T47D (cell line): ENCODE measurements at regions not wholly inside any gene's neighbourhood (a gene's known extent, or its start where the extent isn't known, plus 50 kb on each side); places are given as distances from the start of the nearest gene placed in this dataset.
A peak's percentile ranks its signal among the peaks of the same experiment; 100 is the strongest.

ENCODE experiments used
- DNase-seq, 2 experiments: peaks; one replicate each; pipeline versions ENCODE4 v3.0.0 to v3.0.0-alpha.2; 2011 to 2012; ENCODE audit warnings: low read depth in 1 of 2, low spot score in 1 of 2
- JUND ChIP-seq: IDR thresholded peaks from 2 replicates; pipeline ENCODE4 v1.6.1; 2012; ENCODE audit warnings: low read depth
- in situ Hi-C: cut with HindIII; loops from 2 replicates; pipeline ENCODE4 v1.10.0; 2016; ENCODE audit warnings: low sequenced_read_pairs, low pct_unique_long_range_greater_than_20kb

GRCh38 chr5:152813526-152813925, 408.4 kb upstream of the NMUR2 start:
- TF ChIP-seq JUND, result no peak
- no peak for DNase-seq
- in situ Hi-C loops, result no loop called here

DNA sequence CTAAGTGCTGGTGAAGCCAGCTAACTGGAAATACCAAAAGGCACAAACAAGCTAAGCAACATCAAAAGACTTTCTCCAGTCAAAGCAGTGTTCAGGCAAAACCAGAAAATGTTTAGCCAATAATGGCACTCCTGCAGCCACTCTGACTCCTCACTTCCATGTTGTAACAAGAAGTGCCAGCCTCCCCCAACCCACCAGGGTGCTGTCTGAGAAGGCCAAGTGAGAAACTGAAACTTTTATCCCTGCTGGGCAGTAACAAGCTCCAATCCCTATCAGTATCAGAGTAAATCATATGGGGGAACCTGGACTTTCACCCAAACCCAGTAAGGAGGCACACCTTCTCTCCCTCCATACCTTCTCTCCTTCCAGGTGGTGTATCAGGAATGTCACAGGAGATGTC, 414.8 kb upstream of the NMUR2 start:
- TF ChIP-seq JUND, result no peak
- DNase-seq, result no peak
- in situ Hi-C loops, result no loop called here

GRCh38 chr5:152824316-152824715, 419.2 kb upstream of the NMUR2 start:
- DNase-seq, result no peak
- TF ChIP-seq JUND, result no peak
- in situ Hi-C loops, result no loop called here

GRCh38 chr5:152838241-152838786, 433.2 kb upstream of the NMUR2 start:
- TF ChIP-seq JUND, result no peak
- in situ Hi-C loops, result no loop called here
- no peak for DNase-seq

- no peak for TF ChIP-seq JUND
- no peak for DNase-seq
- in situ Hi-C loops, result no loop called here
Observed at GRCh38 chr5:152844713-152845112, 439.6 kb upstream of the NMUR2 start.

DNA sequence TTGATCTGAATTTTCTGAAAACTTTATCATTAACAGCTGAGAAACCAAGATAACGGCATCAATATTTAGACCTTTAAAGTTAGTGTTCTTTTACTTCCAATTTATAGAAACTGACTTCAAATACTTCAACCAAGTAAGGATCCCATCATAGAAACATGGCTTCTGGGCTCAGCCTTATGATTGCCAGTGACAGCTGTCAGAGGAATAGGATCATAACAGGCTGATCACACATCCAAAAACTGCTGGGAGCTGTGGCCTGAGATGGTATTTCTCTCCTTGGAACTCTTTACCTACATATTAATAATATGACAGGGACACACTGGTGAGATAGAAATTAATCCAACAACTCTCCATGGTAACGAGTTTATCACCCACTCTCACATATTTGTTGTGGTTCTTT, 448.3 kb upstream of the NMUR2 start:
- no peak for TF ChIP-seq JUND
- in situ Hi-C loops, result no loop called here
- no peak for DNase-seq

GRCh38 chr5:152855441-152855840, 450.4 kb upstream of the NMUR2 start:
- no peak for TF ChIP-seq JUND
- no peak for DNase-seq
- in situ Hi-C loops, result no loop called here

DNA sequence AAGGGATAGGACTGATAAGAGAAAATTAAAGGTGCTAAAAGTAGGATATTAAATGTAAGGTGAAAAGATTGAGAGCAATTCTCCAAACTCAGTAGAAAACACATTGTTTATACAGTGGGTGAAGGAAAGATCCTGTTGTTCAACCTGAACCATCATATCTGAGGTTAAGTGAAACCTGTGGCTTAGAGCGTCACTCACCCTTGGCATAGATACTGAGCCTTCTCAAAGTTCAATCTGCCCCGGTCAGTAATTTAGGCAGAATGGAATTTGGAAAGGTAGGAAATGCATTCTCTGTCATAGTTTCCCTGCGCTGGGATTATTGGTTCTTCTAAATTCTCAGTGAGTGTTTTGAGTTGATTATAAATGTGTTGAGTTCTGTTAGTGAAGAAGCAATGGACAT, 456.2 kb upstream of the NMUR2 start:
- in situ Hi-C loops, result no loop called here
- no peak for DNase-seq

GRCh38 chr5:152864447-152864846, 459.4 kb upstream of the NMUR2 start:
- DNase-seq, result no peak
- in situ Hi-C loops, result no loop called here
- no peak for TF ChIP-seq JUND

More for the DNA sequence above, 456.2 kb upstream of the NMUR2 start:
- no peak for TF ChIP-seq JUND

GRCh38 chr5:152864991-152865390, 459.9 kb upstream of the NMUR2 start:
- peak in 1 of 2 experiments; percentile 52 for DNase-seq
- in situ Hi-C loops, result no loop called here
- TF ChIP-seq JUND, result no peak

- no peak for DNase-seq
- no peak for TF ChIP-seq JUND
- in situ Hi-C loops, result no loop called here
Observed at GRCh38 chr5:152869971-152870370, 464.9 kb upstream of the NMUR2 start.

GRCh38 chr5:152882621-152883020, 477.5 kb upstream of the NMUR2 start:
- TF ChIP-seq JUND, result no peak

DNA sequence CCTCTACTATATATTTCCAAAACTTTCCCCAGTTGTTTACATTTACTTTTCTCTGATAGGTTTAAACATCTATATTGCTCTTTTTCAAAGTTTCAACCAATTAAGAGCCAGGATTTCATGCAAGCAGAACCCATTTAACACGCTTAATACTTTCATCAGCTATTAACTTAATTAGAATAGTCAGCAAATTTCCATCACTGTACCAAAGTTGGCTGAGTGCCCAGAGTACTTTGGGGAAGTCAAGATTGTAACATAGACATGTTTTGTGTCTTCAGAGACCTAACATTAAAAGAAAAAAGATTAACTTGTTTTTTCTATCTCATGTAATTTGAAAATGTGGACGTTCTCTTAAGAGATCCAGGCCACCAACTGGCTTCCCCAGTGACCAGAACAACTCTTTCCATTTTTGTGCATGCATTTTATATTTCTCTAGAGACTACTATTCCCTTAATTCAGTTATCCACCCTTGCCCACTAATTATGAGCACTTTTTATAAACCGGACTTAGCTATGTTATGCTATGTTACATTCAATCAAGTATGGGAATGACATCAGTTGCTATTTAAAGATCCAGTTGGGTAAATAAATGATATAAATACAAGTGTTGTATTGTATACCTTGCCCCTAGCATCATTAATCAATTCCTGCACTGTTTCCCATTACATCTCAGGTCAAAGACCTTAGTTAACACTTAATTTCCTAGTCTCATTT, 478.1 kb upstream of the NMUR2 start:
- in situ Hi-C loops, result no loop called here
- TF ChIP-seq JUND, result no peak
- DNase-seq, result no peak

More at GRCh38 chr5:152882621-152883020, 477.5 kb upstream of the NMUR2 start:
- in situ Hi-C loops, result no loop called here
- no peak for DNase-seq

DNA sequence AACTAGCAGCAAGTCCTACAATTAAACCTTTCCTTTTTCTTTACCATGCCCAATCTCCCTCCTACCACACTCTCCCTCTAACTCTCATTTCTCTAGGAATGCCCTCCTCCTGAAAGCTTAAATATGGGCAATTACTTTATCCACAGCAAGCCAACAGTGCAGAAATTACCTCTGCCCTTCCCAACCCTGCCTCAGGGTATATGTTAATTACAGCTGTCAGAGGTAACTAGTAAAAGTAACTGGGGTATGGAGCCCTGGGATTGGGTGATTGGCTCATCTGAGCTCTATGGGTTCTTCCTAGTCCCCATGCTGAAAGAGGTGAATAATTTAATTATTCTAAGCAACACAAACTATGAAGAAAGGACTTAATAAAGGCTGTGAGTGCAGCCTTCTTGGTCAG, 478.9 kb upstream of the NMUR2 start:
- in situ Hi-C loops, result no loop called here
- TF ChIP-seq JUND, result no peak
- DNase-seq, result no peak
